ENCODE measurements at regions not wholly inside any gene's neighbourhood (a gene's known extent, or its start where the extent isn't known, plus 50 kb on each side); places are given as distances from the start of the nearest gene placed in this dataset.

DNA sequence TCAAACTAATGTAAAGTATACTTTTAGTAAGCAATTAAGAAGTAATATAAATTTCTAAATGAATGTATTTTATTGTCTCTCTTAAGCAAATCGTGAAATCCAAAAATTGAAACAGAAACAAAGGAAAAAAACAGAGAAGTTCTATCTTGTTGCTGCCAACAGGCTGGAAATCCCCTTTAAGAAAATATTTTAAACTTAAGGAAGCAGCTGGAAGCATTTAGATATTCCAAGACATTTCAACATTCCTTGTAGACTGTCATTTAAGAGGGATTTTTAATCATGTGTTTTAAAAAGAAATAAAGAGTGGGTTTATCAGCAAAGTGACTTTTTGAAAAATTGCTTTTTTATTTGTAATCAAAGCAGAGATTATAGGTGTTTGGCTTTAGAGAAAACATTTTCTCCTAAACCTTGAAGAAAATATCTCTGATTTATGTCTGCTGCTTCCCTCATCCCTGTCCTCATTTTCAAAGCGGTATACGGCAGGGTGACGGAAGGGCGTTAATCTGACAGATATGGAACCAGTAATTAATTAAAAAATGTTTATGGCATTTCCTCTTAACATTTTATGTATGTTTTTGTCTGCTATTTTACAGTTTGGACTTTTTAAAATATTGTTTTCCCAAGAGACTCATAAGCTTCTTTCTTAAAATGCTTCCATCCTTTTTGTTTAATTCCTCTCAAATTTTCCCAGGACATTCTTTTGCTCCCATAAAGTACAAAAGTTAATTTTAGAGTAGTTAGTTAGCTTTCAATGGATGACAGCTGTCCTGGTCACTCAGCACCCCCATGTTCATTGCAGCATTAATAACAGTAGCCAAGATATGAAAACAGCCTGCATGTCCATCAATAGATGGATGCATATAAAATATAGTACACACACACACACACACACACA is 245.6 kb downstream of the LURAP1L start:
- TF ChIP-seq EZH2 (IDR thresholded peaks at IDR 0.05) (no peak), POLR2AphosphoS5 (IDR thresholded peaks at IDR 0.05; ENCODE audit: borderline replicate concordance, low read depth, low read length) (no peak), FOXP2 (optimal IDR thresholded peaks at IDR 0.05; ENCODE audit: control extremely low read depth, extremely low read length, insufficient read depth) (no peak)

Data from SK-N-MC (cell line).